OCI-LY1 (cell line): ENCODE measurements at regions not wholly inside any gene's neighbourhood (a gene's known extent, or its start where the extent isn't known, plus 50 kb on each side); places are given as distances from the start of the nearest gene placed in this dataset.

ENCODE experiments used
- H2AFZ ChIP-seq: fragments of 200-600 bp; sonication (generic), shearing (Covaris generic); 2 replicates; pipeline ENCODE4 v1.6.0; 2014; ENCODE audit warnings: antibody characterized with exemption, mild to moderate bottlenecking, low read length
- H3F3A ChIP-seq: fragments of 200-600 bp; sonication (generic), shearing (Covaris generic); 2 replicates; pipeline ENCODE4 v1.6.0; 2014; ENCODE audit warnings: mild to moderate bottlenecking, antibody characterized with exemption, low read length, moderate library complexity; ENCODE audit not compliant: insufficient read depth
- H3K27ac ChIP-seq: fragments of 200-600 bp; sonication (generic); 2 replicates; pipeline ENCODE4 v1.5.1; 2014; ENCODE audit warnings: low read length, mixed run types, mild to moderate bottlenecking, low read depth; ENCODE audit not compliant: poor library complexity, severe bottlenecking
- H3K27me3 ChIP-seq: fragments of 200-600 bp; sonication (generic); 2 replicates; pipeline ENCODE4 v1.6.0; 2014; ENCODE audit warnings: antibody characterized with exemption, mild to moderate bottlenecking, low read length, moderate library complexity; ENCODE audit not compliant: insufficient read depth
- H3K36me3 ChIP-seq: fragments of 200-600 bp; sonication (generic); 2 replicates; pipeline ENCODE4 v1.6.1; 2014; ENCODE audit warnings: mild to moderate bottlenecking, antibody characterized with exemption, low read length, moderate library complexity, mixed read lengths; ENCODE audit not compliant: insufficient read depth
- H3K4me1 ChIP-seq: fragments of 200-600 bp; sonication (generic); 2 replicates; pipeline ENCODE4 v1.5.1; 2014; ENCODE audit warnings: mild to moderate bottlenecking, low read length, moderate library complexity; ENCODE audit not compliant: insufficient read depth, severe bottlenecking
- H3K4me2 ChIP-seq: fragments of 200-600 bp; sonication (generic), shearing (Covaris generic); 2 replicates; pipeline ENCODE4 v1.6.1; 2014; ENCODE audit warnings: low read length
- H3K4me3 ChIP-seq: fragments of 200-600 bp; sonication (generic); 2 replicates; pipeline ENCODE4 v1.5.1; 2014; ENCODE audit warnings: low read length, low read depth, mild to moderate bottlenecking, mixed read lengths; ENCODE audit not compliant: poor library complexity, severe bottlenecking
- H3K79me2 ChIP-seq: fragments of 200-600 bp; shearing (Covaris generic); 2 replicates; pipeline ENCODE4 v1.6.1; 2016; ENCODE audit warnings: mixed run types, low read length, mixed read lengths; ENCODE audit not compliant: insufficient read depth
- H3K9ac ChIP-seq: fragments of 200-600 bp; sonication (generic), shearing (Covaris generic); 2 replicates; pipeline ENCODE4 v1.6.1; 2014; ENCODE audit warnings: mild to moderate bottlenecking, low read length, mixed read lengths
- H3K9me2 ChIP-seq: fragments of 200-600 bp; sonication (generic), shearing (Covaris generic); 2 replicates; pipeline ENCODE4 v1.6.1; 2014; ENCODE audit warnings: low read depth, mild to moderate bottlenecking, low read length, mixed read lengths
- H3K9me3 ChIP-seq: fragments of 200-600 bp; shearing (Covaris generic); 2 replicates; pipeline ENCODE4 v1.6.1; 2014; ENCODE audit warnings: low read length, mixed read lengths
- H4K20me1 ChIP-seq: fragments of 200-600 bp; sonication (generic), shearing (Covaris generic); 2 replicates; pipeline ENCODE4 v1.6.0; 2016; ENCODE audit warnings: mild to moderate bottlenecking, low read length; ENCODE audit not compliant: insufficient read depth
- EZH2 ChIP-seq: fragments of 200-600 bp; sonication (generic), shearing (Covaris generic); IDR thresholded peaks from 2 replicates; pipeline ENCODE4 v1.8.0; 2017; ENCODE audit warnings: borderline replicate concordance, mixed run types, mild to moderate bottlenecking, antibody characterized with exemption, low read length, moderate library complexity, mixed read lengths
- TF ChIP-seq, protein P1 (sequence below): fragments of 200-600 bp; sonication (generic), shearing (Covaris generic); IDR thresholded peaks from 2 replicates; pipeline ENCODE4 v1.5.1; 2017; ENCODE audit warnings: mild to moderate bottlenecking, antibody characterized with exemption, low read length, moderate library complexity, mixed read lengths

DNA sequence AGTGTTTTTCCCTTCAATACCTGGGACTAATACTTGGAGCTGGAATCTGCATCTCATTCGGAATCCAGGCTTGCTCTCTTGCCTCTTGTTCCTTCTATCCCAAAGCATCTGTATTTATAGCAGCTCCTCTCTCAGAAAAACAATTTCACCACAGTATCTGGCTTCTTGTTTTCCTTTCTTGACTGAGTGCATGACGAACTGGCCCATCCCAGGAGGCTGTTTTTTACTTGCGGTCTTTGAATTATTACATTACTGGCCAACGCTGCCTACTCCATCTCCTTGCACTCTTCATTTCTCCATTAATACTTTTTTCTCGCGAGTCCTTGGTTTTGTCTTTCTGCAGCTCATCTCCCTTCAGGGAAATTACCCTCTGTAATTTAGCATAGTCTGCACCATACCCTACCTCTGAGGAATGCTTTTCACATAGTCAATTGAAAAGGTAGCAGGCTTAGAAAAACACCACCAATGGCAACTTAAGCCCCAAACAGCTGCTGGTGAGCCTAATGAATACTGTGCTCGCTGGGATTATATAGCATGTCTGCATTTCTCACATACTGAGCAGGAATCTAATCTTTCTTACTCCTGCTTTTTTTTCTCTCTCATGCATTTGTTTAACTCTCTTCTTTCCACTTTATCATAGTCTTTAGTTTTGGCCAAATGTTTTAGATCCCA lies 277.4 kb upstream of the SESN3 start:
- H3K9ac ChIP-seq = no peak overlapping the region
- no peak overlapping the region for H3K27ac ChIP-seq
- no peaks in the 10 kb centered on the region for H3K27me3 ChIP-seq
- no peak overlapping the region for H3K4me2 ChIP-seq
- no peak overlapping the region for H3K4me3 ChIP-seq
- H4K20me1 ChIP-seq = no peaks in the 10 kb centered on the region
- H3K79me2 ChIP-seq = no peaks in the 10 kb centered on the region
- H3K36me3 ChIP-seq = no peaks in the 10 kb centered on the region
- no peaks in the 10 kb centered on the region for H3F3A ChIP-seq
- no peaks in the 10 kb centered on the region for H3K9me3 ChIP-seq
- H2AFZ ChIP-seq = no peak overlapping the region
- no peaks in the 10 kb centered on the region for H3K4me1 ChIP-seq
- H3K9me2 ChIP-seq = no peaks in the 10 kb centered on the region
- TF ChIP-seq EZH2 = no peak
- TF ChIP-seq, protein P1, sequence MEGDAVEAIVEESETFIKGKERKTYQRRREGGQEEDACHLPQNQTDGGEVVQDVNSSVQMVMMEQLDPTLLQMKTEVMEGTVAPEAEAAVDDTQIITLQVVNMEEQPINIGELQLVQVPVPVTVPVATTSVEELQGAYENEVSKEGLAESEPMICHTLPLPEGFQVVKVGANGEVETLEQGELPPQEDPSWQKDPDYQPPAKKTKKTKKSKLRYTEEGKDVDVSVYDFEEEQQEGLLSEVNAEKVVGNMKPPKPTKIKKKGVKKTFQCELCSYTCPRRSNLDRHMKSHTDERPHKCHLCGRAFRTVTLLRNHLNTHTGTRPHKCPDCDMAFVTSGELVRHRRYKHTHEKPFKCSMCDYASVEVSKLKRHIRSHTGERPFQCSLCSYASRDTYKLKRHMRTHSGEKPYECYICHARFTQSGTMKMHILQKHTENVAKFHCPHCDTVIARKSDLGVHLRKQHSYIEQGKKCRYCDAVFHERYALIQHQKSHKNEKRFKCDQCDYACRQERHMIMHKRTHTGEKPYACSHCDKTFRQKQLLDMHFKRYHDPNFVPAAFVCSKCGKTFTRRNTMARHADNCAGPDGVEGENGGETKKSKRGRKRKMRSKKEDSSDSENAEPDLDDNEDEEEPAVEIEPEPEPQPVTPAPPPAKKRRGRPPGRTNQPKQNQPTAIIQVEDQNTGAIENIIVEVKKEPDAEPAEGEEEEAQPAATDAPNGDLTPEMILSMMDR = no peak

DNA sequence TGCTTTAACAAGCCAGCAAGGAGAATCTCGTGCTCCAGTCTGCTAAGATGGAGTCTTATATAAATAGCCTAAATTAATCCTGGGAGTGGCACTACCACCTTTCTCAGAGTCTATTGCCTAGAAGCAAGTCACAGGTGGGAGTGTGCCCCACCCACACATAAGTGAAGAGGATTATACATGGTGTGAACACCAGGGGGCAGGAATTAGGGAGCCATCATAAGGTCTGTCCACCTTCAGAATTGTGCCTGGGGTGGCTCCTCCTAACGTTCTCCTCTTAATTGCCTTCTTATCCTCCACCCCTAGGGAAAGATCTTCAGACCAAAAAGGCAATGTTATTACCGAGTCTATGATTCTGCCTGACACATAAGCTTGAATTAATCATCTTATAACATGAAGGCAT lies 276.8 kb upstream of the SESN3 start:
- Histone ChIP-seq H3K27me3 (no peaks in the 10 kb centered on the region), H3K4me2 (no peak overlapping the region), H3K9me3 (no peaks in the 10 kb centered on the region), H3K27ac (no peak overlapping the region), H3K36me3 (no peaks in the 10 kb centered on the region), H3K4me1 (no peaks in the 10 kb centered on the region), H3K79me2 (no peaks in the 10 kb centered on the region), H2AFZ (no peak overlapping the region), H4K20me1 (no peaks in the 10 kb centered on the region), H3K4me3 (no peak overlapping the region), H3F3A (no peaks in the 10 kb centered on the region), H3K9me2 (no peaks in the 10 kb centered on the region), H3K9ac (no peak overlapping the region)
- TF ChIP-seq, protein P1 = no peak
- no peak for TF ChIP-seq EZH2

DNA sequence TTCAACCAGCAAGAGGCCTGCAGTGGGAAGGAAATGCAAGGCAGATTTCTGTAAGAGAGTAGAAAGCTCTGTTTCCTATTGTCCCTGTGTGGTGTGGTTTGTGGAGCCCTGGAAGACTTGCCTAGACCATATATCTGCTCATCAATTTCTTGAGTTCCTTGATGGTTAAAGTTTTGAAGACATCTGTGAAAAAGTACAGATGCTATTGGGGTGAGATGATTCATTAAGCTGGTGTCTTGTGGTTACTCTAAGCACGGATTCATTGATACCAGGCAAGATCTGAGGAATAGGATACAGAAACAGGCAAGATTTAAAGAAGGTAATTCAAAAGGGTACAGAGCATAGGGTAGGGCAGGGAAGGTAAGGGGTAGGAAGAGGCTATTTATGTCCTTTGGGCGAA lies 275.8 kb upstream of the SESN3 start:
- no peaks in the 10 kb centered on the region for H3K4me1 ChIP-seq
- H3F3A ChIP-seq = no peaks in the 10 kb centered on the region
- no peaks in the 10 kb centered on the region for H3K27me3 ChIP-seq
- H2AFZ ChIP-seq = no peak overlapping the region
- no peak overlapping the region for H3K4me2 ChIP-seq
- H3K27ac ChIP-seq = no peak overlapping the region
- no peaks in the 10 kb centered on the region for H3K9me3 ChIP-seq
- TF ChIP-seq, protein P1 = no peak
- TF ChIP-seq EZH2 = no peak
- no peaks in the 10 kb centered on the region for H3K9me2 ChIP-seq
- no peaks in the 10 kb centered on the region for H4K20me1 ChIP-seq
- H3K9ac ChIP-seq = no peak overlapping the region
- H3K36me3 ChIP-seq = no peaks in the 10 kb centered on the region
- H3K4me3 ChIP-seq = no peak overlapping the region
- H3K79me2 ChIP-seq = no peaks in the 10 kb centered on the region
